BE2C (cell line): ENCODE measurements at regions not wholly inside any gene's neighbourhood (a gene's known extent, or its start where the extent isn't known, plus 50 kb on each side); places are given as distances from the start of the nearest gene placed in this dataset.

Experiments
- DNase-seq: peaks from one replicate; pipeline ENCODE4 v3.0.0-alpha.2; 2020
- H3K27me3 ChIP-seq: fragments of 250-450 bp; sonication (Bioruptor Pico); 2 replicates; pipeline ENCODE4 v1.5.1; 2020; ENCODE audit warnings: mild to moderate bottlenecking
- H3K36me3 ChIP-seq: fragments of 250-450 bp; sonication (Bioruptor Pico); 2 replicates; pipeline ENCODE4 v1.5.1; 2020; ENCODE audit warnings: mild to moderate bottlenecking
- H3K4me1 ChIP-seq: fragments of 250-450 bp; sonication (Bioruptor Pico); 2 replicates; pipeline ENCODE4 v1.5.1; 2020
- H3K4me3 ChIP-seq: 2 replicates; pipeline ENCODE4 v1.5.1; 2011; ENCODE audit warnings: low read depth, low read length
- H3K9me3 ChIP-seq: fragments of 250-450 bp; sonication (Bioruptor Pico); 2 replicates; pipeline ENCODE4 v1.5.1; 2020
- TF ChIP-seq, protein P1 (sequence below): IDR thresholded peaks from 2 replicates; pipeline ENCODE4 v1.5.1; 2012; ENCODE audit warnings: mild to moderate bottlenecking, low read depth, low read length

DNA sequence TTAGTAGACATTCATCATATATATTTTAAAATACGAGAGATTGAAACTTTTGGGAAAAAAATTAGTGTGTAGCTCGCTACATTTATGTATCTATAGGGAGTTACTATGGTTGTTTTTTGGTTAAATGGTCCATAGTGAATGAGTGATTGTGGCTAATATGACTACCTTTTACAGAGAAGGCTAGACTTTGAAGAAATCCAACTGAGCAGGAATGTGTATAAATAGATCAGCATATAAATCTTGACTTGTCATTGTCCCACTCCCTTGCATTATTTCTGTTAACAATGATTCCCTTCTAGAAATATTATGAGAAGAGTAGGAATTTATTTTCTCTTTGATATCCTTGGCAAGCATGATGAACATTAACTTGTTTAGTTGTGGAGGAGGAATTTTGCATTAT is 737.8 kb upstream of the MAP3K7 start:
- H3K36me3 ChIP-seq = no peaks in the 10 kb centered on the region
- no peak for DNase-seq
- TF ChIP-seq, protein P1, sequence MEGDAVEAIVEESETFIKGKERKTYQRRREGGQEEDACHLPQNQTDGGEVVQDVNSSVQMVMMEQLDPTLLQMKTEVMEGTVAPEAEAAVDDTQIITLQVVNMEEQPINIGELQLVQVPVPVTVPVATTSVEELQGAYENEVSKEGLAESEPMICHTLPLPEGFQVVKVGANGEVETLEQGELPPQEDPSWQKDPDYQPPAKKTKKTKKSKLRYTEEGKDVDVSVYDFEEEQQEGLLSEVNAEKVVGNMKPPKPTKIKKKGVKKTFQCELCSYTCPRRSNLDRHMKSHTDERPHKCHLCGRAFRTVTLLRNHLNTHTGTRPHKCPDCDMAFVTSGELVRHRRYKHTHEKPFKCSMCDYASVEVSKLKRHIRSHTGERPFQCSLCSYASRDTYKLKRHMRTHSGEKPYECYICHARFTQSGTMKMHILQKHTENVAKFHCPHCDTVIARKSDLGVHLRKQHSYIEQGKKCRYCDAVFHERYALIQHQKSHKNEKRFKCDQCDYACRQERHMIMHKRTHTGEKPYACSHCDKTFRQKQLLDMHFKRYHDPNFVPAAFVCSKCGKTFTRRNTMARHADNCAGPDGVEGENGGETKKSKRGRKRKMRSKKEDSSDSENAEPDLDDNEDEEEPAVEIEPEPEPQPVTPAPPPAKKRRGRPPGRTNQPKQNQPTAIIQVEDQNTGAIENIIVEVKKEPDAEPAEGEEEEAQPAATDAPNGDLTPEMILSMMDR = no peak
- H3K4me3 ChIP-seq = no peak overlapping the region
- H3K27me3 ChIP-seq = no peaks in the 10 kb centered on the region
- no peaks in the 10 kb centered on the region for H3K4me1 ChIP-seq
- H3K9me3 ChIP-seq = no peaks in the 10 kb centered on the region

- TF ChIP-seq, protein P1 = no peak
- Histone ChIP-seq H3K4me3 (no peak overlapping the region), H3K4me1 (no peaks in the 10 kb centered on the region), H3K36me3 (no peaks in the 10 kb centered on the region), H3K9me3 (no peaks in the 10 kb centered on the region), H3K27me3 (no peaks in the 10 kb centered on the region)
- DNase-seq = no peak
Observed at GRCh38 chr6:91317984-91318383, 731.1 kb upstream of the MAP3K7 start.

DNA sequence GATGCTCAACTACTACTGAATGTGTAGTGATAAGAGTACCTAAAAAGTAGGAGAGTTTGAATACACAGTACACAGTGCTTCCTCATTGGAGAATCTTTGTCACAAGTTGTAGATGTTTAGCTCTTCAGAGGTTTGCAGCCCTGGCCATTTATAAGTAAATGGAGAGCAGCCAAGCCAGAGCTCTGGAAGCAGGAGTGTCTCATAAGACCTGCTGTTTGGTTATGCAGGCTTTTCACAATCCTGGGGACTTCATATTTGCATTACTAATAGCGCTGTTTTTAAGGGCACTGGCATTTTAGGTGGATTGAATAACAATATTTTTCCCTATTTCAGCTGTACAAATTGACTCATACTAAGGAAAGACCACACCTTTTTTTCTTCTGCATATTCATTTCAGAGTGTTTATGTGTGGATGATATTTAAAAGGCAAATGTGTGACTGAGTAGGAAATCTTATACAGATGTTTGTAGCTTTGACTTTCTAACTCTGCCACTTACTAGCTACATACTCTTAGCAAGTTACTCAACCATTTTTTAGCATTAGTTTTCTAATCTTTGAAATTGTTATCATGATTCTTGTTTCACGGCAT is 730.5 kb upstream of the MAP3K7 start:
- Histone ChIP-seq H3K27me3 (no peaks in the 10 kb centered on the region), H3K9me3 (no peaks in the 10 kb centered on the region), H3K4me3 (no peak overlapping the region), H3K4me1 (no peaks in the 10 kb centered on the region), H3K36me3 (no peaks in the 10 kb centered on the region)
- no peak for DNase-seq
- TF ChIP-seq, protein P1 = no peak

GRCh38 chr6:91310178-91310577 is 723.3 kb upstream of the MAP3K7 start:
- TF ChIP-seq, protein P1 = no peak
- Histone ChIP-seq H3K36me3 (no peaks in the 10 kb centered on the region), H3K9me3 (no peaks in the 10 kb centered on the region), H3K4me3 (no peak overlapping the region), H3K27me3 (no peaks in the 10 kb centered on the region), H3K4me1 (no peaks in the 10 kb centered on the region)
- DNase-seq = no peak

DNA sequence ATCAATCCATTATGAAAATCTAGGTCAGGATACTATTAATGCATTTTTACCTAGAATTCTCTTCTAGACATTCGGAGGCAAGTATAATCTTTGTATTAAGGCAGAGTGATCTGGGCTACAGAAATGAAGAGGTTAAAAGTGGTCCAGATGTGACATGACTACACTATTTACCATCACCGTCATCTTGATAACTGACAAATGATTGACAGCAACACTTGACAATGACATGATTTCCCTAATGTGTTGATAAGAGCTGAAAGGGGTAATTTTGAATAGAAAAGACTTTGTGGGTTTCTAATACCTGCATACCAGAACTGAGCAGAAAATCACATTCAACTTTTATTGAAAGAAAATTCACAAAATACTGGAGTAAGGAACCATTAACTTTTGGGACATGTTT is 718.9 kb upstream of the MAP3K7 start:
- H3K9me3 ChIP-seq = no peaks in the 10 kb centered on the region; the same call in 1 of the 2 replicates
- TF ChIP-seq, protein P1 = no peak
- no peak for DNase-seq
- H3K36me3 ChIP-seq = no peaks in the 10 kb centered on the region
- H3K4me3 ChIP-seq = no peak overlapping the region
- H3K4me1 ChIP-seq = no peaks in the 10 kb centered on the region
- H3K27me3 ChIP-seq = no peaks in the 10 kb centered on the region

- Histone ChIP-seq H3K9me3 (no peaks in the 10 kb centered on the region; the same call in 1 of the 2 replicates), H3K4me1 (no peaks in the 10 kb centered on the region), H3K4me3 (no peak overlapping the region), H3K27me3 (no peaks in the 10 kb centered on the region), H3K36me3 (no peaks in the 10 kb centered on the region)
- DNase-seq = no peak
- TF ChIP-seq, protein P1 = no peak
Observed at GRCh38 chr6:91304521-91304920, 717.6 kb upstream of the MAP3K7 start.
